ENCODE measurements at regions not wholly inside any gene's neighbourhood (a gene's known extent, or its start where the extent isn't known, plus 50 kb on each side); places are given as distances from the start of the nearest gene placed in this dataset.

GRCh38 chr2:236883819-236884218, 201.9 kb upstream of the COPS8 start:
- DNase-seq, result no peak

GRCh38 chr2:236884569-236885175, 201.0 kb upstream of the COPS8 start:
- no peak for DNase-seq

- DNase-seq, result no peak
These were observed 199.2 kb upstream of the COPS8 start for GRCh38 chr2:236886456-236886855.

GRCh38 chr2:236887531-236887930, 198.2 kb upstream of the COPS8 start:
- DNase-seq, result no peak

GRCh38 chr2:236887953-236888793, 197.5 kb upstream of the COPS8 start:
- no peak for DNase-seq

GRCh38 chr2:236888794-236889780, 196.6 kb upstream of the COPS8 start:
- DNase-seq, result no peak

GRCh38 chr2:236889791-236890704, 195.6 kb upstream of the COPS8 start:
- no peak for DNase-seq

- DNase-seq, result no peak
These were observed 193.0 kb upstream of the COPS8 start for GRCh38 chr2:236892721-236893120.

- no peak for DNase-seq
These were observed 190.9 kb upstream of the COPS8 start for GRCh38 chr2:236894791-236895190.

- DNase-seq, result no peak
These were observed 190.2 kb upstream of the COPS8 start for GRCh38 chr2:236895497-236895896.

GRCh38 chr2:236896688-236897087, 189.0 kb upstream of the COPS8 start:
- no peak for DNase-seq

- DNase-seq, result no peak
These were observed 186.5 kb upstream of the COPS8 start for GRCh38 chr2:236899146-236899545.

- DNase-seq, result no peak
These were observed 185.6 kb upstream of the COPS8 start for GRCh38 chr2:236899950-236900640.

- no peak for DNase-seq
These were observed 183.7 kb upstream of the COPS8 start for GRCh38 chr2:236901956-236902355.

- DNase-seq, result no peak
These were observed 181.7 kb upstream of the COPS8 start for GRCh38 chr2:236903978-236904377.

- no peak for DNase-seq
These were observed 181.1 kb upstream of the COPS8 start for GRCh38 chr2:236904389-236905263.

GRCh38 chr2:236905976-236906375, 179.7 kb upstream of the COPS8 start:
- DNase-seq, result no peak

GRCh38 chr2:236908439-236909192, 177.1 kb upstream of the COPS8 start:
- DNase-seq, result no peak

- no peak for DNase-seq
These were observed 176.5 kb upstream of the COPS8 start for GRCh38 chr2:236909193-236909504.

- no peak for DNase-seq
These were observed 175.9 kb upstream of the COPS8 start for GRCh38 chr2:236909802-236910201.

All from kidney glomerular epithelial cell (primary cell).